ENCODE measurements at regions not wholly inside any gene's neighbourhood (a gene's known extent, or its start where the extent isn't known, plus 50 kb on each side); places are given as distances from the start of the nearest gene placed in this dataset.

DNA sequence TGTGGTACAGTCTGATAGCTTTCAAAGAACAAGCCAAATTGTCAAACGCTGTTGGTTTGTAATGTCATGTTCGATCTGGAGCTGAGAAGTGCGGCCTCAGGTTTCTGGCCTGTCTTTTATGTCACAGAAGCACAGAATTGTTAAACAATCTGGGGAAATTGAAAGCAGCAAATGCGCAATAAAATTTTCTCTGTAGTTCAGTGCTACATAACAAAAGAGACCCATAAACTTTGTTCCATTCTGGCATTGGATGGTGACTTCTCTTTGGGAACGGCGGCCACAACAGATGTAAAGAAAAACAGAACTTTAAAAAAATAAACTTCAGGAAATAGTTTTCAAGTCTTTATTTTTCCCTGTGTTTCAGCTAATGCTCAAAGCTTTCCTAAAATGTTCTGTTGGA, 106.9 kb downstream of the PRL start:
- intact Hi-C loops (cut with DNase I; ENCODE audit: low total_unique reads): no loop called here
- no peaks in the 10 kb centered on the region for H3K36me3 ChIP-seq

DNA sequence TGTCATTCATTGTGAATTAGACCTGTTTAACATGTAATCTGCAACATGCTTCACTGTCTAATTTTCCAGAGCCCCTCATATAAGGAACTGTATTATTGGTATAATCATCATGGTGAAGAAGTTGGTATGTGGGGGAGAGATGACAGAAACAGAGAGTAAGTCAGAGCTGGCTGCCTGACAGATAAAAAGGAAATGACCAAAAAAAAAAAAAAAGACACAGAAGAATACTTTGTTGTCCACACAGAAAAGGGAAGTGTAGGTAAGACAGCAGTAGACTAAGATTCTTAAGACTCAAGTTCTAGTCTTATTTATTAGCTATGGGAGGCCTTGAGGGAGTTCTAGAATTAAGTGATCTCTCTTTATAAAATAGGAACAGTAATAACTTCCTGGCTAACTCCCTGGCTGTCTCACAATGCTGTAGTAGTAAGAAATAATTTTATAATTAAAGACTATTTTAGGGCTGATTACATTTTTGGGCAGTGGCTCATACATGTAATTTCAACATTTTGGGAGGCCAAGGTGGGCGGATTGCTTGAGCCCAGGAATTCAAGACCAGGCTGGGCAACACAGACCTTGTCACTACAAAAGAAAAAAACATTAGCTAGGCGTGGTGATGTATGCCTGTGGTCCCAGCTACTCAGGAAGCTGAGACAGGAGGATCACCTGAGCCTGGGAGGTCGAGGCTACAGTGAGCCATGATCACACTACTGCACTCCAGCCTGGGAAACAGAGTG, 102.5 kb downstream of the PRL start:
- Histone ChIP-seq H3K4me1 (peaks cover 0 to 9% (median 0%) of the 10 kb centered on the region in 4 donors), H3K27me3 (no peaks in the 10 kb centered on the region), H3K9me3 (no peaks in the 10 kb centered on the region), H3K4me3 (no peak overlapping the region), H3K36me3 (no peaks in the 10 kb centered on the region), H3K27ac (no peak overlapping the region)
- no peak for DNase-seq
- TF ChIP-seq, protein P1, sequence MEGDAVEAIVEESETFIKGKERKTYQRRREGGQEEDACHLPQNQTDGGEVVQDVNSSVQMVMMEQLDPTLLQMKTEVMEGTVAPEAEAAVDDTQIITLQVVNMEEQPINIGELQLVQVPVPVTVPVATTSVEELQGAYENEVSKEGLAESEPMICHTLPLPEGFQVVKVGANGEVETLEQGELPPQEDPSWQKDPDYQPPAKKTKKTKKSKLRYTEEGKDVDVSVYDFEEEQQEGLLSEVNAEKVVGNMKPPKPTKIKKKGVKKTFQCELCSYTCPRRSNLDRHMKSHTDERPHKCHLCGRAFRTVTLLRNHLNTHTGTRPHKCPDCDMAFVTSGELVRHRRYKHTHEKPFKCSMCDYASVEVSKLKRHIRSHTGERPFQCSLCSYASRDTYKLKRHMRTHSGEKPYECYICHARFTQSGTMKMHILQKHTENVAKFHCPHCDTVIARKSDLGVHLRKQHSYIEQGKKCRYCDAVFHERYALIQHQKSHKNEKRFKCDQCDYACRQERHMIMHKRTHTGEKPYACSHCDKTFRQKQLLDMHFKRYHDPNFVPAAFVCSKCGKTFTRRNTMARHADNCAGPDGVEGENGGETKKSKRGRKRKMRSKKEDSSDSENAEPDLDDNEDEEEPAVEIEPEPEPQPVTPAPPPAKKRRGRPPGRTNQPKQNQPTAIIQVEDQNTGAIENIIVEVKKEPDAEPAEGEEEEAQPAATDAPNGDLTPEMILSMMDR (IDR thresholded peaks at IDR 0.05): no peak
- intact Hi-C loops (cut with DNase I; ENCODE audit: low total_unique reads): no loop called here

More for the DNA sequence above, 106.9 kb downstream of the PRL start:
- no peak overlapping the region for H3K4me3 ChIP-seq
- no peak for DNase-seq
- no peaks in the 10 kb centered on the region for H3K27me3 ChIP-seq
- TF ChIP-seq, protein P1 (IDR thresholded peaks at IDR 0.05): no peak
- H3K9me3 ChIP-seq: peaks cover 0 to 6% (median 0%) of the 10 kb centered on the region in 3 donors
- H3K4me1 ChIP-seq: no peaks in the 10 kb centered on the region
- no peak overlapping the region for H3K27ac ChIP-seq

DNA sequence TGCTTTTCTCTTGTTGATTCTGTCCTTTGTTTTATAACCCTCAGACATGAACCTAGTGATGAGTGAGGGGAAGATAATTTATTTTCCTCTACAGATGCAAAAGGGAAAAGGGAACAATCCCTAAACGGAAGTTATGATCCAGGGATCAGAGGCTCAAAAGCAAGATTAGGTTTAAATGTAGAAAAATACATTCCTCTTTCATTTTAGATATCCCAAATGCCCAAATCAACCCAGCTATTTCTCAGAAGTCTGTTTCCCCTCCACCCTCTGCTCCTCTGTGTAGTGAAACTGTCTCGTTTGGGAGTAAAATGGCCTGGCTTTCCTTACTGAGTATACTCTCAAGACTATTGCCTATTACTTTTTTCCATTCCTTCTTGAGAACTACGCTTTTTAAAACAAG, 97.1 kb downstream of the PRL start:
- intact Hi-C loops (cut with DNase I; ENCODE audit: low total_unique reads): no loop called here

DNA sequence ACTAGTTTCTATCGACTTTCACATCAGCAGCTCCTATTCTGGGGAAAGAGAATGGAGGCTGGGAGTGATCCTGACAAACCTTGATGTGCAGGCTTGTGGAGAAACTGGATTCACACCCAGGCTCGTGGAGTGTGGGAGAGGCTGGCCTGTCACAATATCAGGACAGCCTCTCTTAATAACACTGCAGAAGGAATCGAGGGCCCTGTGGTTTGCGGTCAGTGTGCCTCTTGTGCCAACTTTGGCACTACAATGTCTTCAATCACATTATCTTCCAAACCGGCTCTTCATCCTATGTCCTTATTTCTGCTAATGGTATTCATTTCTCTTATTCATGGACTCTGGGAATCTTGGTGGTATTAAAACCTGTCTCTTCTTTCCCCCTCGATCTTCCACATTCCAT, 92.7 kb downstream of the PRL start:
- H3K4me3 ChIP-seq: no peak overlapping the region
- DNase-seq: no peak
- no peak overlapping the region for H3K27ac ChIP-seq
- intact Hi-C loops (cut with DNase I; ENCODE audit: low total_unique reads): no loop called here
- TF ChIP-seq, protein P1 (IDR thresholded peaks at IDR 0.05): no peak
- no peaks in the 10 kb centered on the region for H3K27me3 ChIP-seq
- no peaks in the 10 kb centered on the region for H3K9me3 ChIP-seq
- no peaks in the 10 kb centered on the region for H3K4me1 ChIP-seq
- no peaks in the 10 kb centered on the region for H3K36me3 ChIP-seq

More for the DNA sequence above, 97.1 kb downstream of the PRL start:
- Histone ChIP-seq H3K9me3 (no peaks in the 10 kb centered on the region), H3K27ac (no peak overlapping the region), H3K27me3 (no peaks in the 10 kb centered on the region), H3K4me3 (no peak overlapping the region), H3K4me1 (peaks cover 0 to 9% (median 0%) of the 10 kb centered on the region in 4 donors), H3K36me3 (no peaks in the 10 kb centered on the region)
- TF ChIP-seq, protein P1 (IDR thresholded peaks at IDR 0.05): no peak
- DNase-seq: no peak

DNA sequence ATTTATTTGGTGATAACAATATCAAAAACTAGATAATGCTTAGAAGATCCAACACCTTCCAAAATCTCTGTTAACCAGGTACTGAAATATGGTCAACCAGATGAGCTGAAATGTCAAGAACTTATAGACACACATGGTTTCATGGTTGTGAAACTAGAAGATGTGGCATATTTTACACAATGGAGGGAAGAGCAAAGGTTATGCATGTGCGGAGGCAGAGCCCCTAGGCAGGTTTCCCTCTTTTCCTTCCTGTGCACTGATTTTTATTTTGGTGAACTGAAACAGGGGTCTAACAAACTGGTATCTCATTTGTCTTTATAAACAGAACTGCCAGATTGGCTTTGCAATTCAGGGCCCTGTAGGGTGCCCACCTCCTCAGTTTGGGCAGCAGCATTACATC, 91.6 kb downstream of the PRL start:
- TF ChIP-seq, protein P1 (IDR thresholded peaks at IDR 0.05): no peak
- intact Hi-C loops (cut with DNase I; ENCODE audit: low total_unique reads): no loop called here
- no peak for DNase-seq
- no peaks in the 10 kb centered on the region for H3K9me3 ChIP-seq
- H3K4me3 ChIP-seq: no peak overlapping the region
- no peaks in the 10 kb centered on the region for H3K36me3 ChIP-seq
- H3K4me1 ChIP-seq: no peaks in the 10 kb centered on the region
- H3K27me3 ChIP-seq: no peaks in the 10 kb centered on the region
- H3K27ac ChIP-seq: no peak overlapping the region
